COLO668 (cell line): ENCODE measurements at regions not wholly inside any gene's neighbourhood (a gene's known extent, or its start where the extent isn't known, plus 50 kb on each side); places are given as distances from the start of the nearest gene placed in this dataset.

Experiments
- DNase-seq: peaks from one replicate; lab custom pipeline; 2025; ENCODE audit not compliant: unreplicated experiment; lab: John Stamatoyannopoulos, UW

DNA sequence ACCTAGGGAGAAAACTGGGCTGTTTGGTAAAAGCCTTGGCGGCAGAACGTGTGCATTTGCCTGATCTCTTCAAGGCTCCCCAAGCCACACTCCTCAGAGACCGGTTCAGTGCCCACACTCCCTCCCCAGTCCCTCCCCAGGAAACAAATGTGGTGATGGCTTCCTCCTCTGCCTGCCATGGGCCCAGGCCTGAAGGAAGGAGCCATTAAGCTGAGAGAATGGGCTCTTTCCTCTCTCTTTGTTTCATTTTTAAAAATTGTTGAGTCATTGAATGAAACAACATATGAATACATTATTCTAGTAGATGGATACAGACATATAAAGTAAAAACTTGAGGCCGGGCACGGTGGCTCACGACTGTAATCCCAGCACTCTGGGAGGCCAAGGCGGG lies 50.6 kb upstream of the YWHAQ start:
- no peak for DNase-seq

DNA sequence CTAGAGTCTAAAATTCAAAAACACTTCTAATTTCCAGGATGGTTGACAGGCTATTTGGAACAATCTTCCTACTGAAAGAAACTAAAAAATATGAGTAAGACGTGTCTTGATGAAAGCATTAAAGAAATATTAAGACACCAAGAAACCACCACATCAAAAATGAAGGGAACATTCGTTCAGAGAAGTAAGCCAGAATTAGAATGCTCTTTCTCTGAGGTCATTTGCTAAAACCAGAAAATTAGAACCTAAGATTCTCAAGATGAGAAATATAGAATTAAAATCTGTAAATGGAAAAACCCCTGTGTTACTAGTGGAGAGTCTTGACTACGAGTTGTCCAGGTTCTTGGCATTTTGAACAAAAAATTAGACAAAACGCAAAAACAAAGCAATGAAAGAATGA lies 54.8 kb upstream of the YWHAQ start:
- no peak for DNase-seq

DNA sequence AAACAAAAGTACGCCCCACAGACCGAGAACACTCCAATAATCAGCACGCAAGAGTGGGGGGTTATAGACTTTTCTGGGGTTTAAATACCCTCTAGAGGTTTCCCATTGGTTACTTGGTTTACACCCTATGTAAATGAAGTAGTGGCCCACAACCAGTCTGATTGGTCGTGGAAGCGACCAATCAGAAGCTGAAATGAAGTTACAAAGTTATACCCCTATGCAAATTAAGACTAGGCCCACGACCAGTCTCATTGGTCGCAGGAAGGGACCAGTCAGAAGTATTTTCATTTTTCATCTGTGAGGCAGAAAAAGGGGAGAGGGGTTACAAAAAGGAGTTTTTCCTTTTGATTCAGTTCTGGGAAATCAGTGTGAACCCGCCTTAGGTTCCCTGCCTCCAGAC lies 55.3 kb upstream of the YWHAQ start:
- no peak for DNase-seq

DNA sequence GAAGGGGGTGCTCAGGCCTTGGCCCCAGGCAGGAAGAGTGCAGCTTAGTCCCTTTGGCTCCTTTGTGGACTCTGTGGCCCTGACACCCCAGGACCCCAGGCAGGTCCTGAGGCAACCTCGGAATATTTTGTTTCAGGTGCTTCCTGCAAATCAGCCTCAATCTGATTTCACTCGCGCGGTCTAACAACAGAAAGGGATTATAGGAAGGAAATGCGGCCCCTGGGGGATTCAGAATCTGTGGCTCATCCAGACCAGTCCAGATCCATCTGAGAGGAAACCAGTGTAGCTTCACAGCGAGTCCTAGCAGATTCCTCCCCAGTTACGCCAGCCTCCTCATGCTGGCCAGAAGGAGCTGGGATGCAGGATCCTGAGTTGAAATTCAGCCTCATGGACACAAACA lies 59.5 kb upstream of the YWHAQ start:
- DNase-seq, result no peak

DNA sequence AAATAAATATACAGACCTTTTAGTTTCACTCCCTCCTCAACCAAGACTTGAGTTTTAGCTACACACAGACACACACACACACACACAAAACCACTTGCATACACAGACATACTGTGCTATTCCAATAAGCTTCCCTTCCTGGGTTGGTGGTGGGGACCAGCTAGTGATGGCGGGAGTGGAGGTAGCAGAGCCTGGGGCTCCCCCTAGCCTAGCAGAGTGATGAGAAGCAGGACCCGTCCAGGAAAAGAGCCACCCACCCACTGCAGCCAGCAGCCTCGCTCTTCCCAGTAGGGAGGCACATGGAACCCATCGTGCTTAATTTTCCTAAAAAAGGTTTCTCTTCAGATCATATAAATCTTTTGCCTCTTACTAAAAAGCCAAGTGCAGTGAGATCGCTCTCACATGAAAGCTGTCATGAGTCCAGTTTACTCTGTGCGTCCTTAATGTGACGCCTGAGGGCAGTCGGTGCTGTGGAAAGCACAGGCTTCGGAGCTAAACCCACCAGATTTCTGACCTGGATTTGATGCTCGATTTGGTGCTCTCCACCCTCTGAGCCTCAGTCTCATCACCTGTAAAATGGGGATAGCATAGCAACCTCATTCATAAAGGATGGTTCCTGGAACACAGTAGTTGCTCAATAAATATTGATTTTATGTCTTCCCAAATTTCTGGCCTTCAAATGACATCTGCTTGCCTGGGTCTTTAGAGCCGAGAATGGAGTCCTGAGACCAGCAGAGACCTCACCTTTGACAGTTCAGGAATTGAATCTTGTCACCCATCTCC lies 60.1 kb upstream of the YWHAQ start:
- DNase-seq, result no peak

DNA sequence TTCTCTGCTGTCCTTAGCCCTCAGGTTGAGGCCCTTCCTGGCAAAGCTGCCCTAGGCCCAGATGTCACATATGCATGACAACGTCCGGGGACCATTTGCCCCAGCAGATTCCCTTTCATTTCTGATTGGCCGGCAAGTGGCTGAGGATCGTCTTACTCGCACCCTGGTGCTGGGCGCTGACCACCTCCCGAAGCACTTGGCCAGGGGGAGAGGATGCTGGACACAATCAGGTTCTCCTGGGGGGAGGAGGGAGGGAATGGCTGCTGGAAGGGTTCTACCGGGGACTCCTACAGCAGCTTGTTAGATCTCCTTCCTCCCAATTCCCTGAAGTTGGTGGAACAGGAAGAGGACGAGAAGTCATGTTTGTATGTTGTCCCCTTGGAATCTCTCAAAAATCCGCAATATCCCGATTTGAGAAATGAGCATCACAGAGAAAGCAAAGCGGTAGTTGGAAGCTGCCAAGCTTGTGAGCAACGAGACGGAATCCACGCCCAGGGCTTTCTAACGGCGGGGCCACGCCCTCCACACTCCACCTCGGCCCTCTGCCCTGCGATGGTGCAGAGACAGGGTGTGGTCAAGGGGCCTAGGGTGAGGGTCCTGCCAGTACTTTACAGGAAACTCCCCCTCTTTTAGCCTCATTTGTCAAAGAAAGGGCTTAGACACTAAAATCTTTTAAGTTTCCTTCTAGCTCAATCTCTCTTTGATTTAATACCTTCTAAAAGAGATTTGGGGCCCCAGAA lies 61.8 kb upstream of the YWHAQ start:
- no peak for DNase-seq

DNA sequence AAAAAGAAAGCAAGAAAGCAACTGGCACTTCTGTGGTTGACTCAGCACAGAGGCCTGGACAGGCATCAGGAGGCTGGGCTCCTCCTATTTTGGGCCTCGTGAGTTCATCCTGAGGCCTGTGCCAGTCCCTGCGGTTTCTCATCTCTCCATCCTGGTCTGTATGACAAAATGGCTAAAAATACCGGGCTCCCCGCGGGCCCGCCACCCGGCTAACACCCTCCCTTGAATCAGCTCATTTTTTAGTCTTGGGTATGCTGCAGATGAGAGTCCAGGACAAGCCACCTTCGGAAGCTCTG lies 62.3 kb upstream of the YWHAQ start:
- DNase-seq, result no peak

DNA sequence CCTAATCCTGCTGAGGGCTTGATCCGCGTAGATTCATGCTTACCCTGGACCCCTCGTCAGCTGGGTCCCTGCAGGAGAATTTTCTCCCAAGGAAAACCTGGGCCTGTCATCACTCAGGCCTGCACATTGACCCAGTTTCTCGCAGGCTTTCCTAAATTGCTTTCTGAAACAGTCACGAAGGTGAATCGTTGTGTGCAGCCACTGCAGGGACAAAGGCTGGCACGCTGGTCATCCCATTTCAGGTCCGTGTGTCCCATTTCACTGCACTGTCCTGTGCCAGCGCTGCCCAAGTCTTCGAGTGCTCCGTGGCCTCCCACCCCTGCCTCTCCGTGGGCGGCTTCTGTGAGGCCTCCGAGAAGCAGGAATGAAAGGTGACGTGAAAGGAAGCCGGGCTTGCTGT lies 62.8 kb upstream of the YWHAQ start:
- no peak for DNase-seq

DNA sequence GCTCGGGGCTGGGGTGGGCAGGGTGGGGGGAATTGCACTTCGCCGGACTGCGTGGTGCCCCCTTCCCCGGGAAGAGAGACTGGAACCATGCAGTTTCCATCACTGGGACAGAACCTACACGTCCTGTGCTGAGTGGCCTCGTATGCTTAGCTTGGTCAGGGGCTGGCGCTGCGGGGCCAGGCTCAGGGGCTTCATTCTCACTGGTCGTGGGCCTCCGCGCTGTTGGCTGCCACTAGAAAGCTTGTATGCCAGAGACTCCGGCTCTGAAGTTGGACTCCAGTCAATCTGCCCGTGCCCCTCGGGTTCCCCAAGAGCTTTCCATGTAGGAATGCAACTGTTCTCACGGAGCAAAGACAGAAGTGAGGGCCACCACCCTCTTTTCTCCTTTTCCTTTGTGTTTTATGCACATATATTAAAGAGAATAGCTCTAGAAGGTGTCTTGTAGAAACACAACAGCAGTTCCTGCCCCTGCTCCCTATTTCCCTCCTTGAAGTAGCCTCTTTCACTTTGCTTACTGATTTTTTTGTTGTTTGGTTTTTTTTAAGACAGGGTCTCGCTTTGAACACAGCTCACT lies 64.0 kb upstream of the YWHAQ start:
- no peak for DNase-seq

DNA sequence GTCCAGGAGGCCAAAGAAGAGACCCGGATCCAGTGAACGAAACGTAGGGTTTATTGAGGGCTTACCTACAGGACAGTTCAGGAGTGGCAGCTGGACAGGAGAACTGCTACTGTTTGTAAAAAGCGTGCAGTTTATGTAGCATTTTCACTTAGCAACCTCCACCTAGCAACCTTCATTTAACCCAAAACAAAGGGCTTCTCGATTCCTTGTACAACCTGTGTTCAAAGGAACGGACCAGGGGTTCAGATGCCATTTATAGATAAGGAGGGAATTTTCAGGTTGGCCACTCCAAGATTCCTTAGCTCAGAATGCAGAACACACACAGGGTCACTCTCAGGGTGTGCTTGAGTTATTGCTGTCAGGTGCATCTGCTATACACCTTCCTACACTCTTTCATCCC lies 65.1 kb upstream of the YWHAQ start:
- no peak for DNase-seq

DNA sequence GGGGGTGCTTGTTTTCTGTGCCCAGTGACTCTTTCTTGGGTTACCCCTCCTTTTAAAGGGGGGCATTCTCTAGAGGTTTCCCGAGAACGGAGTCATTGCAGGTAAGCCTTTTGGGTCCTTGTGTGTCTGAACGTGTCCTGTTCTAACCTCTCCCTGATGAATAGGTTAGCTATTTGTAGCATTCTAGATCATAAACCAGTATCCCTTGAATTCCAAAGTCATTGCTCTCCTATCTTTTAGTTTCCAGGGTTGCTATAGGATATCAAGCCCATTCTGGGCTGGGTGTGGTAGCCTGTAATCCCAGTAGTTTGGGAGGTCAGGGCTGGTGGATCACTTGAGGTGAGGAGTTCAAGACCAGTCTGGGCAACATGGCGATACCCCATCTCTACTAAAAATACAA lies 65.9 kb upstream of the YWHAQ start:
- DNase-seq, result no peak

DNA sequence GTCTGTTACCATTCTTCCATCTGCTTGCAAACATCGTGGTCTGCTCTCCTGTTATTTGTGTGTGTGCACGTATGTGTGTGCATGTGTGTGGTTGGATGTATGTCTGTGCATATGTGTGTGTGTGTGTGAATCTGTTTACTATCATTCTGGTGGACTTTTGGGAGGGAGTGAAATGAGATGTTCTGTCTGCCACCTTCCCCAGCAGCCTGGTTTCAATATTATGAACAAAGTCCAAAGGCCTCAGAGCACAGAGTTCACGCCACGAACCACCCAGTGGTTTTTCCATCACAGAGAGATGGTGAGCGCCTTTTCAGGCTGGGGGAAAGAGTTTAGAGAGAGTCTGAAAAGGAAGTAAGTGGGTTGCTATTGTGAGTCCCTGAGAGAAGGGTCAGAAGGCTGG lies 67.1 kb upstream of the YWHAQ start:
- DNase-seq, result no peak

DNA sequence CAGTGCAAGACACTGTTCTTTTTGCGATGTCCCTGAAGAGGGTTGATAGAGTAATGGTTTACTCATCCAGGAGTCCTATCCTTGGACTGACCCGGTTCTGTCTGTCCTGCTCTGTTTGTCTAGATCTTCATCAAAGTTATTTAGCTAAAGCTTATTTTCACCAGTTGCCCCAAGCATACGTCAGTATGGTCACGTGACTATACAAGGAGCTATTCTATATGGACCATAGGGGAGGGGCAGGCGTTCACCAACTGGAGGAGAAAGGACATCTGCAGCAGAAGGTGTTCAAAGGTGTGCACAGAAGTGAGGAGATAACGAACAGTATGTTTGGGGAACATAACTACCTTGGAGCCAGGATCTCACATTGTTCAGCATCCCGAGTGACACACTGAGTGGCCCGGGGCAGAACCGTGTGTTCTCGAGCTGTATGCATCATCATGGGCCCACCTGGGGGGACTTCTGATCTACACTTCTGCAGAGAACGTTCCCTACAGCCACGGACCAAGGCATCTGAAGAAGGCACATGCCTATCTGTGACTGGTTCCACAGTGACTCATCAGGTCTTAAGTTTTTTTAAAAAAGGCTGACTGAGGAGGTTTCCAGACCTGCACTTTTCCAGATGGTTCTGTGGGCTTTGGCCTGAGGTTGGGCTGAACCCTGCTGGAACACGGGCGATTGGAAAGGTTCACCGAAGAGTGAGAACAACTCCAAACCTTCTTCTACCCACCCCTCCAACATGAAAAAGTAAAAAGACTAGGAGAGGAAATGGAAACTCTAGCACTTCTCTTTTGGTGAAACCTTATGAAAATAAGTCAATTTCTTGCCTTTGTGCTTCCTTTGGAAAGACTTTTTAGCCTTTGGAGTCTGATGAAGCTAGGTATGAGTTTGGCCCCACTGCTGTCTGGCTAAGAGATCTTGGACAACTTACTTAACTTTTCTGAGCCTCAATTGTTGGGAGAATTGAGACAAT lies 68.6 kb upstream of the YWHAQ start:
- no peak for DNase-seq

DNA sequence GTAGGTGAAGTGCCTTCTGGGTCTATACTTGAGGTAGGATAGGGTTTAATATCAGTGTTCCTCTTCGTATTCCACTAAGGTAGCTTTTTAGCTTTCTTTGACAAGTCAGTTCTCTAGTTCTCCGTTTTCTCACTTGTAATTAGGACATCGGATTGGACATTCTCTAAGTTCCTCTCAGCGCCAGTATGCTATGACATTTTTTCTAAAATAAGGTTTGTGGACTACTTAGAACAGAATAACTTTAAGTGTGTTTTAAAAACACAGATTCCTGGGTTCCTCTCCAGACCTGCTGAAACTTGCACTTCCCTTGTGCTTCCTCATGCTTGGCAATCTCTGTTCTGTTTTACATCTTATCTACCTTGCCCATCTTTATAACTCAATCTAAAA lies 69.3 kb upstream of the YWHAQ start:
- DNase-seq, result no peak

DNA sequence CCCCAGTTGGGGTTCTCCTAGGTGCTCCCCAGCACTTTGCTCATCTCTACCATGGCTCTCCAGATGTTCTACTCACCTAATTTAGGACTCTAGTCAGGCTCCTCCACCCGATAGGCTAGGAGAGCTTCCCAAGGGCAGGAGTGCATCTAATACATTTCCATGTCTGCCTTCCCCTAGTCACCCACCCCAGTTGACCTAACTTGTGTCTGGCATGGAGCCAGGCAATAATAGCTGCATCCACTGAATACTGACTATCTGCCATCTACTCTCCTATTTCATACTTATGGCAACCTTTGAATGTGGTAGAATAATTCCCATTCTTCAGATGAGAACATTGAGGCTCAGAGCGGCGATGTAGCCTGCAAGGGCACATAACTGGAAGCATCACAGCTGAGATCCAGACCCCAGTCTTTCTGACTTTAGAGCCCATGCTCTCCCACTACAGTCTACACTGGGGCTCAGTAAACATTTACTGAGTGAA lies 71.8 kb upstream of the YWHAQ start:
- no peak for DNase-seq

DNA sequence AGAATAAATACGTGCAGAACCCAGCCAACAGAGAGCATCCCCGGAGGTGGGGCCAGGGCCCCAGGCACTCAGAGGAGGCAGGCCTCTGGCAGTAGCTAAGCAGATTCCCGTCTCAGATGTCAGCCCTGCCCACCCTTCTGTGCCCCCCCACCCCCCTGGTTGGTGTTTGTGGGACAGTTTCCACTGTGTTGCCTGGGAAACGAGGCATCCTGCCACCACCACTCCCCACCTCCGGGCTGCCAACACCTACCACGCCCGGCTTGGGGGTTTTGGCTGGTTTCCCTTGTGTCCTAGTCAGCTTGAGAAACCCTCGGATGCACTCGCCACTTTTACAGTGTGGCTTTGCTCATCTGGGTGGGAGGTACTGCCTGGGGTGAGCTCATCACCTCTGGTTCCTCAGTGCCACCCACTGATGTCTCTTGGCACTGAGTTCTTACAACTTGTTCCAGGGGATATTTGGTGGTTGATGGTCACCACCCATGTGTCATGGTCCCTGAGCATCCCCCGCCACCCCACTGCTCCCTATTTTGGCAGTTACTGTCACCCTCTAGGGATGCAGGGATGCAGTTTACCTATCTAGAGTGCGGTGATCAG lies 72.4 kb upstream of the YWHAQ start:
- DNase-seq, result peak; percentile 18

DNA sequence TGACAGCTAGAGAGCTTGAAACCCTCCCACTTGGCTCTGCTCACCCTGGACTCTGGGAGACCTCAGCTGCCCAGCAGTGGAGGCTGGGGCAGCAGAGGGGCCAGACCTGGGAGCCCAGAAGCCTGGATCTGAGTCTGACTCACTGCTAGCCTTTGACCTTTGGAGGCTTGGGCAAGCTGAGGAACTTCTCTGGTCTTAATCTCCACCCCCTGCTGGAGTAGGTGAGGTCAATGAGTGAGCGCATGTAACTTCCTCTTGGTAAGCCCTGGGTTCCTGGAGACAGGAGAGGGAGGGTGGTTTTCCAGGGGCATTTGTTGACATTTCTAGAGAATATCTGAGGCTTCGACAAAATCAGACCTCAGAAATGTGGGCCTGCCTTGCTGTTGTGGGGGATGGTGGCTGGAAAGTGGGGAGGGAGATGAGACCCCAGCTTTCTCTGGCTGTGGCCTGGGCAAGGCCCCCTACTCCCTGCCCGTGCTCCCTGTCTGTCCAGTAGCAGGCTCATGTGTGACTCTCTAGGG lies 73.0 kb upstream of the YWHAQ start:
- no peak for DNase-seq

DNA sequence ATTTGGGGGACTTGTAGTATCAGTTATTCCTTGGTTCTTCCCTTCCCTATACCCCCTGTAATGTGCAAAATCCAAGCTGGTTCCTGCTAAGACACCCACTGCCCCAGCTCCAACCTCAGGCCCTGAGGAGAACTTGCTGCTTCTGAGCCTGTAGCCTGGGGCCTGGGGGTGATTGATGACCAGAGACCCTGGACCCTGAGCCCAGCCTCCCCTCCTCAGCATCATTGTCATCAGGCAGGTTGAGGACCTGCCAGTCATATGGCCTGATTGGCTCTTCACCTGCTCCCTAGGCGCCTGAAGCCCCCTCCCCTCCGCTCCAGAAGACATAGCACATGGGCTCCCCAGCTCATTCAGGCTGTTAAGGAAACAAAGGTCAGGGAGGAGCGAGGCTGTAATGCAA lies 73.8 kb upstream of the YWHAQ start:
- no peak for DNase-seq

DNA sequence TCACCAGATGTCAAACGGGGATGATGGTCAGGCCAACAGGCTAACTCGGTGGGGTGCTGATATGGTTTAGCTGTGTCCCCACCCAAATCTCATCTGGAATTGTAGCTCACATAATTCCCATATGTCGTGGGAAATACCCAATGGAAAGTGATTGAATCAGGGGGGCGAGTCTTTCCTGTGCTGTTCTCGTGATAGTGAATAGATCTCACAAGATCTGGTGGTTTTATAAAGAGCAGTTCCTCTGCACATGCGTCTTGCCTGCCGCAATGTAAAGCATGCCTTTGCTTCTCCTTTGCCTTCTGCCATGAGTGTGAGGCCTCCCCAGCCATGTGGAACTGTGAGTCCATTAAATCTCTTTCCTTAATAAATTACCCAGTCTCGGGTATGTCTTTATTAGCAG lies 74.4 kb upstream of the YWHAQ start:
- no peak for DNase-seq

DNA sequence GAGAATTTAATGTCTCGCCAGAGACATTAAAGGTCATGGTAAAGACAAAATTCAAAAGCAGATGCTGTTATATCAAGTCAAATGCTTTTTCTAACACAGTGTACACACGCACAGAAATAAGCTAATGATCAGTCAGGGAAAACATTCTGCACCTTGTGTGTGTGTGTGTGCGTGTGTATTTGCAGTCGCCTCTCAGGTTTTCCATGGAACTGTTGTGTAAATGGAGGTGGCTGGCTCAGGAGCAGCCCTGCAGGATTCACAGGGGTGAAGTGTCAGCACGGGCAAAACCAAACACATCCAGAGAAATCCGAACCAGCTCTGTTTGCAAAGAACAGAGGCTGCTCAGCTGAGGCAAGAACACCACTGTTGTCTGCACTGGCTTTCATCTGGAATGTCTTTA lies 76.2 kb upstream of the YWHAQ start:
- peak; percentile 37 for DNase-seq
